Esophagus (tissue), 2 donors: ENCODE measurements at regions not wholly inside any gene's neighbourhood (a gene's known extent, or its start where the extent isn't known, plus 50 kb on each side); places are given as distances from the start of the nearest gene placed in this dataset.

ENCODE experiments used
- H3K27ac ChIP-seq, 2 donors: one replicate each; pipeline ENCODE4 v1.5.1; 2013; ENCODE audit warnings: low read depth in 2 of 2, mild to moderate bottlenecking in 2 of 2, inconsistent platforms in 1 of 2, low read length in 1 of 2, moderate library complexity in 1 of 2
- H3K27me3 ChIP-seq, 2 donors: one replicate each; pipeline ENCODE4 v1.6.1; 2013; ENCODE audit warnings: low read length in 2 of 2, control low read depth in 1 of 2, mild to moderate bottlenecking in 1 of 2; ENCODE audit not compliant: insufficient read depth in 2 of 2, control insufficient read depth in 1 of 2
- H3K36me3 ChIP-seq, 2 donors: one replicate each; pipeline ENCODE4 v1.6.1; 2013; ENCODE audit warnings: low read length in 1 of 2; ENCODE audit not compliant: control insufficient read depth in 2 of 2, insufficient read depth in 2 of 2
- H3K4me1 ChIP-seq, 2 donors: one replicate each; pipeline ENCODE4 v1.6.1; 2013; ENCODE audit warnings: low read length in 1 of 2; ENCODE audit not compliant: control insufficient read depth in 2 of 2, insufficient read depth in 2 of 2
- H3K4me3 ChIP-seq, 2 donors: one replicate each; pipeline ENCODE4 v1.5.1; 2013; ENCODE audit warnings: low read length in 2 of 2, mild to moderate bottlenecking in 2 of 2, low read depth in 1 of 2, moderate library complexity in 1 of 2
- H3K9me3 ChIP-seq, 2 donors: one replicate each; pipeline ENCODE4 v1.6.1; 2013; ENCODE audit warnings: mild to moderate bottlenecking in 2 of 2, low read depth in 1 of 2, low read length in 1 of 2, moderate library complexity in 1 of 2; ENCODE audit not compliant: control insufficient read depth in 2 of 2, insufficient read depth in 1 of 2
- WGBS, 2 donors: extraction: QIAGEN DNeasy Blood & Tissue Kit; methylation state at CpG; one replicate each; pipeline ENCODE4 v1.1.7; 2013; 5-methylcytosine and 5-hydroxymethylcytosine counted together
- donor health status: healthy with polysubstance abuse.
- donor health status: Bipolar disorder and iron deficiency.

DNA sequence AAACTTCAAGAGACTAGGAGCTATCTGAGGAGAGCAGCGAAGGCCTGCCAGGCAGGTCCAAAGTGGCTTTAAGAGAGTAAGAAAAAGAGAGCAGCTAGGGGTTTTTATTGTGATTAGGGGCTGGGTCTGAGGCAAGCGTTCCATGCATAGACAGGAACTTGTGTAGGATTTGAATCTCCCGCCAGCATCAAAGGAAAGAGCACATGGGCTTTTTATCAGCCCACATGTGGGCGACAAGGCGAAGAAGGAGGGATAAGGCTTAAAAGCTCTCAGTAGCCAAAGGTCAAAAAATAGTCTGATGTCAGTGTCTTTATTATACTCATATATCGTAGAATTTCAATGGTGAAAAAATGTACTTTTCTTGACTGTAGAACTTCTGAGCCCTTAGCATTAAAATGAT, 178.5 kb upstream of the TMEFF2 start:
- Histone ChIP-seq H3K36me3 (no peaks in the 10 kb centered on the region), H3K4me1 (no peaks in the 10 kb centered on the region), H3K27me3 (no peaks in the 10 kb centered on the region), H3K27ac (no peak overlapping the region), H3K4me3 (no peak overlapping the region), H3K9me3 (no peaks in the 10 kb centered on the region)
- WGBS, 2 donors: 83 to 91% methylated on average over 6 of the region's 6 CpGs

- Histone ChIP-seq H3K36me3 (no peaks in the 10 kb centered on the region), H3K27me3 (no peaks in the 10 kb centered on the region), H3K9me3 (no peaks in the 10 kb centered on the region), H3K4me1 (no peaks in the 10 kb centered on the region), H3K27ac (no peak overlapping the region), H3K4me3 (no peak overlapping the region)
- WGBS, 2 donors: 82 to 83% methylated on average over 3 of the region's 3 CpGs
These were observed 175.2 kb upstream of the TMEFF2 start for GRCh38 chr2:192369969-192370368.

DNA sequence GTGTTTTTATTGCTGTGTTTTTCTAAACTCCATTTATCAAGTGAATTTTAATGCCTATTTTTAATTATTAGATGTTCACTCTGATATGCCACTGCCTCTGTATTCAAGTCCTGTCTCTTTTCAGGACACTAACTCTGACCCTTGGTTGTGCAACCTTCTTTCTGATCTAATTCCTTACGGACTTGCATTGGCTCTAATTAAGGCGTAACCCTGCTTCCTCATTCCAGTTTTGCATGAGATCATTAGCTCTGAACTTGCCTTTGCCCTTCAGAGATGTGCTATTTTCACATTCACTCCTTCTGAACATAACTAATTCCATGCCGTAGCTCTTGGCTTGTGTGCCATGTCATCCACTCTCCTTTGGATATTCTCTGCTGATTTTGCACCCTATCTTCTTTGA, 162.5 kb upstream of the TMEFF2 start:
- H3K9me3 ChIP-seq: no peaks in the 10 kb centered on the region
- no peak overlapping the region for H3K4me3 ChIP-seq
- H3K27ac ChIP-seq: no peak overlapping the region
- no peaks in the 10 kb centered on the region for H3K4me1 ChIP-seq
- no peaks in the 10 kb centered on the region for H3K36me3 ChIP-seq
- H3K27me3 ChIP-seq: no peaks in the 10 kb centered on the region
- 67 to 72% methylated on average over 3 of the region's 3 CpGs for WGBS, 2 donors

- Histone ChIP-seq H3K36me3 (no peaks in the 10 kb centered on the region), H3K27ac (no peak overlapping the region), H3K27me3 (no peaks in the 10 kb centered on the region), H3K4me3 (no peak overlapping the region), H3K4me1 (no peaks in the 10 kb centered on the region), H3K9me3 (no peaks in the 10 kb centered on the region)
- 52 to 60% methylated on average over 3 of the region's 3 CpGs for WGBS, 2 donors
These were observed 159.9 kb upstream of the TMEFF2 start for GRCh38 chr2:192354512-192355244.

GRCh38 chr2:192347542-192347941, 152.8 kb upstream of the TMEFF2 start:
- no peak overlapping the region for H3K27ac ChIP-seq
- no peaks in the 10 kb centered on the region for H3K4me1 ChIP-seq
- WGBS, 2 donors: 66 to 71% methylated on average over 3 of the region's 3 CpGs
- no peak overlapping the region for H3K4me3 ChIP-seq
- no peaks in the 10 kb centered on the region for H3K36me3 ChIP-seq
- H3K9me3 ChIP-seq: no peaks in the 10 kb centered on the region
- H3K27me3 ChIP-seq: no peaks in the 10 kb centered on the region

DNA sequence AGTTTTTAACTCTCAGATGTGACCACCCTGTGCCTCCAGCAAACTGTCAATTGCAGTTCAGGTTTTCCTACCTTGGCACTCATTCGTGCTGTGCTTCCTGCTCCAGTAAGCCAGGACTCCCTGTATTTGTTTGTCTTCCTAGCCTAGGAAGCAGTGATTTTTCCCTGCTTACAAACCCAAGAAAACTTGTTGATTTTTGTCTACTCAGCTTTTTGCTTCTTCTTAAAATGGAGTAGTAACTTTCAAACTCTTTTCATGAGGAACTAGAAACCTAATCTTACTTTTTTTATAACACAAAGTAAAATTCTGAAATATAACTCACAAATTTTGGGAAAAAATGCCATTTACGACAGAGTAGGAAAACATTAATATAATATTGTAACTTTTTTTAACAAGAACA, 150.6 kb upstream of the TMEFF2 start:
- 66 to 76% methylated on average over 2 of the region's 2 CpGs for WGBS, 2 donors
- Histone ChIP-seq H3K4me1 (no peaks in the 10 kb centered on the region), H3K27me3 (no peaks in the 10 kb centered on the region), H3K27ac (no peak overlapping the region), H3K9me3 (no peaks in the 10 kb centered on the region), H3K4me3 (no peak overlapping the region), H3K36me3 (no peaks in the 10 kb centered on the region)

GRCh38 chr2:192333642-192334041, 138.9 kb upstream of the TMEFF2 start:
- H3K9me3 ChIP-seq: no peaks in the 10 kb centered on the region
- 81% methylated on average over 6 of the region's 6 CpGs for WGBS, 2 donors
- no peaks in the 10 kb centered on the region for H3K36me3 ChIP-seq
- no peak overlapping the region for H3K4me3 ChIP-seq
- H3K27ac ChIP-seq: no peak overlapping the region
- no peaks in the 10 kb centered on the region for H3K4me1 ChIP-seq
- peaks cover 0 to 2% of the 10 kb centered on the region in 2 donors for H3K27me3 ChIP-seq

DNA sequence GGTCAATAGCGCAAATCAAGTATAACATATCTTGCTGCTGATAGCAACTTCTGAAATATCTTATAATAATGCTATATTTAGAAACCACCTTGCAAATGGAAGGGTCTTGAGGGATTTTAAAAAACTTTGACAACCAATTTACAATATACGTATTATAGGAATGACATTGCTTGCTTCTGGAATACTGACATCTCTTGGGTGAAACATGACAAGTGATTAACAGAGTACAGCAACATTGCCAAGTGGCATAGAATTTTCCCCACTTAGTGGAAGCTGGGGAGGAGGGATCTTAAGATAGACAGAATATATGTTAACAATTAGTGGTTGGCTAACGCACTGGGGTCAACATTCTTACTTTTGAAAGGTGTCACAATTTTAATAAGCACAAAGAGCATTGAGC, 133.6 kb upstream of the TMEFF2 start:
- 90 to 94% methylated on average over 3 of the region's 3 CpGs for WGBS, 2 donors
- H3K9me3 ChIP-seq: no peaks in the 10 kb centered on the region
- H3K27me3 ChIP-seq: no peaks in the 10 kb centered on the region
- no peaks in the 10 kb centered on the region for H3K36me3 ChIP-seq
- no peak overlapping the region for H3K4me3 ChIP-seq
- no peak overlapping the region for H3K27ac ChIP-seq
- H3K4me1 ChIP-seq: no peaks in the 10 kb centered on the region

DNA sequence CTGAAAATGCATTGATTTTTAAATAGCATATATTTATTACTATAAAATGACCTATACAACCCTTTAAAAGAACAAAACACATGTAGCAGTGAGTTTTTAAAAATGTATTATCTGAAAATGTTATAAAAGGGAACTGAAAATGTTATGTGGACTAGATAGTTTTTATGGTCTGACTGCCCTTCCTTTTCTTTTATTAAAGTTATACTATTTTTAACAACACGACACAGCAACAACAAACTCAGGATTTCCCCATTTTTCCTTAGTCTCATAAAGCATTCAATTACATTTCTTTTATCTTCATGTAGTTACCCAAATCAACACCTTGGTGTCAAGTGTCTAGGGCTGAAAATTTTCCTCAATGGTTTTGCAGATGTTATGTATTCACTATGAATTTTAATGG, 132.8 kb upstream of the TMEFF2 start:
- H3K4me3 ChIP-seq: no peak overlapping the region
- WGBS, 2 donors: 64 to 66% methylated on average over 1 of the region's 1 CpG
- H3K36me3 ChIP-seq: no peaks in the 10 kb centered on the region
- no peak overlapping the region for H3K27ac ChIP-seq
- no peaks in the 10 kb centered on the region for H3K27me3 ChIP-seq
- H3K4me1 ChIP-seq: no peaks in the 10 kb centered on the region
- no peaks in the 10 kb centered on the region for H3K9me3 ChIP-seq

GRCh38 chr2:192315543-192315942, 120.8 kb upstream of the TMEFF2 start:
- WGBS, 2 donors: 91 to 97% methylated on average over 3 of the region's 3 CpGs
- Histone ChIP-seq H3K9me3 (peaks cover 8 to 11% of the 10 kb centered on the region in 2 donors), H3K36me3 (no peaks in the 10 kb centered on the region), H3K4me3 (no peak overlapping the region), H3K4me1 (no peaks in the 10 kb centered on the region), H3K27ac (no peak overlapping the region), H3K27me3 (no peaks in the 10 kb centered on the region)
